Prostate gland (tissue), 2 donors: ENCODE measurements at regions not wholly inside any gene's neighbourhood (a gene's known extent, or its start where the extent isn't known, plus 50 kb on each side); places are given as distances from the start of the nearest gene placed in this dataset.

Experiments used
- CTCF ChIP-seq, 4 experiments: fragments of 200-600 bp in 2 of 4; fragments of 450-650 bp in 2 of 4; sonication (generic) in 2 of 4; IDR thresholded peaks; 1 replicate in 3 of 4; 2 replicates in 1 of 4; pipeline ENCODE4 v1.5.1; 2016 to 2019; ENCODE audit warnings: antibody characterized with exemption in 4 of 4, mild to moderate bottlenecking in 2 of 4, moderate library complexity in 2 of 4
- POLR2A ChIP-seq: fragments of 450-650 bp; IDR thresholded peaks from one replicate; pipeline ENCODE4 v1.6.1; 2016; ENCODE audit warnings: antibody characterized with exemption, mild to moderate bottlenecking

GRCh38 chr9:108351571-108351970, 504.2 kb downstream of the ACTL7B start:
- TF ChIP-seq POLR2A (no peak), CTCF (IDR thresholded peaks at IDR 0.05) (no peak)
